Activated B cell treated with CpG ODN at 0.5 μM for 24 hours (primary cell): ENCODE measurements at regions not wholly inside any gene's neighbourhood (a gene's known extent, or its start where the extent isn't known, plus 50 kb on each side); places are given as distances from the start of the nearest gene placed in this dataset.
A peak's percentile ranks its signal among the peaks of the same experiment; 100 is the strongest.

ENCODE experiments used
- ATAC-seq: fragments of 200-7000 bp; cut with Tn5 transposase; one replicate; pipeline ENCODE4 v1.10.0; 2021; ENCODE audit warnings: low read depth, mild to moderate bottlenecking, moderate library complexity
- CTCF ChIA-PET: fragments of 350-600 bp; sonication (Branson Sonifier 250); formaldehyde crosslinking; loops from one replicate; lab custom pipeline; 2021; ENCODE audit warnings: antibody characterized with exemption; lab: Charles Lee
- POLR2A ChIA-PET: fragments of 350-600 bp; sonication (Branson Sonifier 250); formaldehyde crosslinking; loops from one replicate; lab custom pipeline; 2021; ENCODE audit warnings: antibody characterized with exemption; lab: Charles Lee
- DNase-seq: peaks from one replicate; pipeline ENCODE4 v3.0.0; 2022
- H3K27ac Mint-ChIP-seq: one replicate; pipeline ENCODE4 v1.8.0; 2020; ENCODE audit warnings: mixed read lengths
- H3K27me3 Mint-ChIP-seq: one replicate; pipeline ENCODE4 v1.8.0; 2021; ENCODE audit warnings: mixed read lengths
- H3K36me3 Mint-ChIP-seq: one replicate; pipeline ENCODE4 v1.8.0; 2021; ENCODE audit warnings: low read depth, mixed read lengths
- H3K4me1 Mint-ChIP-seq: one replicate; pipeline ENCODE4 v1.8.0; 2021; ENCODE audit warnings: mixed read lengths
- H3K4me3 Mint-ChIP-seq: one replicate; pipeline ENCODE4 v1.8.0; 2020; ENCODE audit warnings: mild to moderate bottlenecking, mixed read lengths
- H3K9me3 Mint-ChIP-seq: one replicate; pipeline ENCODE4 v1.8.0; 2020; ENCODE audit warnings: mixed read lengths
- intact Hi-C: fragments of 100-400 bp; cut with micrococcal nuclease; formaldehyde crosslinking; loops from one replicate; pipeline ENCODE4 v1.15.1; 2024
- TF ChIP-seq, protein P1 (sequence below): fragments of 200-600 bp; IDR thresholded peaks from one replicate; pipeline ENCODE4 v1.8.0; 2022; ENCODE audit warnings: antibody characterized with exemption, mild to moderate bottlenecking

DNA sequence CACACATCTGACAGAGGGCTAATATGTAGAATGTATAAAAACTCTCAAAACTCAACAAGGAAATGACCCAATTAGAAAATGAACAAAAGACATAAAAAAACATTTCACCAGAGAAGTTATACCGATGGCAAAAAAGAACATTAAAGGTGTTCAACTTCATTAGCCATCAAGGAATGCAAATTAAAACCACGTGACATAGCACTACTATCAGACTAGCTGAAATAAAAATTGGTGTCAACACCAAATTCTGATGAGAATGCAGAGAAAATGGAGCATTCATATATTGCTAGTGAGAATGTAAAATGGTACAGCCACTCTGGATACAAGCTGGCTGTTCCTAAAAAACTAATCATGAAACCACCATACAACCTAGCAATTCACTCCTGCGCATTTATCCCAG lies 128.0 kb downstream of the INSIG2 start:
- H3K27me3 Mint-ChIP-seq = peaks cover 38% of the 10 kb centered on the region
- ATAC-seq = no peak
- ChIA-PET POLR2A (interaction anchor here (0.8 kb wide), 1 partner anchor 30 kb away, joined by 3 read pairs; no protein-coding TSS in a partner anchor), CTCF (no interaction called here)
- no peaks in the 10 kb centered on the region for H3K9me3 Mint-ChIP-seq
- H3K4me3 Mint-ChIP-seq = no peak overlapping the region
- H3K36me3 Mint-ChIP-seq = no peaks in the 10 kb centered on the region
- no peaks in the 10 kb centered on the region for H3K4me1 Mint-ChIP-seq
- TF ChIP-seq, protein P1, sequence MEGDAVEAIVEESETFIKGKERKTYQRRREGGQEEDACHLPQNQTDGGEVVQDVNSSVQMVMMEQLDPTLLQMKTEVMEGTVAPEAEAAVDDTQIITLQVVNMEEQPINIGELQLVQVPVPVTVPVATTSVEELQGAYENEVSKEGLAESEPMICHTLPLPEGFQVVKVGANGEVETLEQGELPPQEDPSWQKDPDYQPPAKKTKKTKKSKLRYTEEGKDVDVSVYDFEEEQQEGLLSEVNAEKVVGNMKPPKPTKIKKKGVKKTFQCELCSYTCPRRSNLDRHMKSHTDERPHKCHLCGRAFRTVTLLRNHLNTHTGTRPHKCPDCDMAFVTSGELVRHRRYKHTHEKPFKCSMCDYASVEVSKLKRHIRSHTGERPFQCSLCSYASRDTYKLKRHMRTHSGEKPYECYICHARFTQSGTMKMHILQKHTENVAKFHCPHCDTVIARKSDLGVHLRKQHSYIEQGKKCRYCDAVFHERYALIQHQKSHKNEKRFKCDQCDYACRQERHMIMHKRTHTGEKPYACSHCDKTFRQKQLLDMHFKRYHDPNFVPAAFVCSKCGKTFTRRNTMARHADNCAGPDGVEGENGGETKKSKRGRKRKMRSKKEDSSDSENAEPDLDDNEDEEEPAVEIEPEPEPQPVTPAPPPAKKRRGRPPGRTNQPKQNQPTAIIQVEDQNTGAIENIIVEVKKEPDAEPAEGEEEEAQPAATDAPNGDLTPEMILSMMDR = no peak
- H3K27ac Mint-ChIP-seq = no peak overlapping the region
- intact Hi-C loops = no loop called here
- no peak for DNase-seq

DNA sequence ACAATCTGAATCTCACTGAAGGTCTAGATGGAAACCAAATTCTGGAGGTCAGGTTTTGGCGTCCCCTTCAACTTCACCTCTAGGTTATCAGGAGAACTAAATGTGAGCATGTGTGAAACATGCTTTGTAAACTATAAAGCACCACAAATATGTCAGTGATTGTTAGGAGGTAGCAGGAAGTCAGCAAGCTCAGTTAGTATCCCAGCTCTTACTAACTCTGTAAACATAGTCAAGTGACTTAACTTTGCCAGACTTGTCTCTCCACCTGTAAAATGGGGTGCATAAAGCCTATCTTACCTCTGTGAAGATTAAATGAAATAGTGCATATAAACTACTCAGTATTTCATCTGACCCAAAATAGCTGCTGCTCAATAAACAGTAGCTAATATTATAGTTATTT lies 121.5 kb downstream of the INSIG2 start:
- DNase-seq (no peak), ATAC-seq (no peak)
- H3K9me3 Mint-ChIP-seq = no peaks in the 10 kb centered on the region
- ChIA-PET POLR2A (no interaction called here), CTCF (no interaction called here)
- H3K36me3 Mint-ChIP-seq = no peaks in the 10 kb centered on the region
- H3K4me1 Mint-ChIP-seq = no peaks in the 10 kb centered on the region
- intact Hi-C loops = no loop called here
- no peak overlapping the region for H3K4me3 Mint-ChIP-seq
- no peak overlapping the region for H3K27ac Mint-ChIP-seq
- H3K27me3 Mint-ChIP-seq = peaks cover 43% of the 10 kb centered on the region
- TF ChIP-seq, protein P1 = no peak

DNA sequence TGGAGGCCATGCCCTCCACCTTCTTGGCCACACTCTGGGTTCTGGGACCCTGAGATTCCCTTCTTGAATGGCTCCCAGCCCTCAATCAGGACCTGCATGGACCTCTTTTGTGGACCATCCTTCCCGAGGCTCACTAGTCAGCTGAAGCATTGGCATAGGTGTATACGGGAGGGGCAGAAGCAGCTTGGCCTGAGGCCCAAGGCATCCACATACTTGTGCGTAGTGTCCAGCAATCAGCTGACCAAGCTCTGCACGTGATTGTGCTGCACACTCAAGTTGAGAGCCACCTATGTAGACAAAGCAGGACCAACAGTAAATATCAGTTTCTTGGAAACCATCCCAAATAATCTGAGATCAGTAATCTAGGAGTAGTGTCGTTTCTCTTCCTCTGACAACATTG lies 119.6 kb downstream of the INSIG2 start:
- ATAC-seq (no peak), DNase-seq (no peak)
- TF ChIP-seq, protein P1 = no peak
- intact Hi-C loops = no loop called here
- Mint-ChIP-seq H3K27me3 (peaks cover 42% of the 10 kb centered on the region), H3K4me1 (peaks cover 3% of the 10 kb centered on the region), H3K27ac (no peak overlapping the region), H3K4me3 (no peak overlapping the region), H3K9me3 (no peaks in the 10 kb centered on the region), H3K36me3 (no peaks in the 10 kb centered on the region)
- CTCF ChIA-PET = interaction anchor here (0.7 to 1.0 kb wide), 2 partner anchors 16 to 647 kb away, joined by 3 read pairs; no protein-coding TSS in a partner anchor
- POLR2A ChIA-PET = no interaction called here

DNA sequence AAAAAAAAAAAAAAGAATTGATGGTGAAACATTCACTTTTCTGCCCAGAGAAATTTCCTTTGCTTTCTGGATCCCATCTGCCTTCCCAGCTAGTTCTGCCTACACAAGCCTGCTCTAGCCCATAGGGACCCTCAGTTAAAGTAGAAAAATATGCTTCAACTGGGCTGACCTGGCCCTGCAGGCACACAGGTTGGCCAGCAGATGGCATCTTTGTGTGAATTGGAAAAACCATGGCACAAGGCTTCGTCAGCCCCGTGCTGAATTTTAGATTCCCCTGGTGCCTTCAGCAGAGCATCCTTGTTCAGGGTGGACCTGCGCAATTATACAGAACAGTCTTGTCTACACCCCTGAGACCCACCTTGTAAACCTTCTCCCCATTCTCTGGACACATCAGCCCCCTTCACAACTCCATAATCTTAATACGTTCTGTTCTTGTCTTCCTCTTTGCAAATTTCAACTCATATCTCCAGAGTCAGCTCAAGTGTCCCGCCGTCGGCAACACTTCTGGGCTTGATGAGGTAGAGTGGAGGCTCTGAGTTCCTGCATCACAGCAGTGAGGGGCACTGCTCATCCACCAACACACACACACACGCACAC lies 114.5 kb downstream of the INSIG2 start:
- ATAC-seq (peak; percentile 88), DNase-seq (peak; percentile 19)
- no peak overlapping the region for H3K4me3 Mint-ChIP-seq
- H3K27ac Mint-ChIP-seq = no peak overlapping the region
- CTCF ChIA-PET = interaction anchor here (1.3 to 1.6 kb wide), 3 partner anchors 14 to 25 kb away, joined by 3 to 4 read pairs (median 3); no protein-coding TSS in a partner anchor
- no peaks in the 10 kb centered on the region for H3K36me3 Mint-ChIP-seq
- peaks cover 5% of the 10 kb centered on the region for H3K4me1 Mint-ChIP-seq
- H3K27me3 Mint-ChIP-seq = peaks cover 20% of the 10 kb centered on the region
- POLR2A ChIA-PET = no interaction called here
- H3K9me3 Mint-ChIP-seq = no peaks in the 10 kb centered on the region
- TF ChIP-seq, protein P1 = peak; percentile 72
- intact Hi-C loops = loop anchor here (1.0 kb wide), 3 partner anchors 18 to 662 kb away; no protein-coding TSS in a partner anchor

DNA sequence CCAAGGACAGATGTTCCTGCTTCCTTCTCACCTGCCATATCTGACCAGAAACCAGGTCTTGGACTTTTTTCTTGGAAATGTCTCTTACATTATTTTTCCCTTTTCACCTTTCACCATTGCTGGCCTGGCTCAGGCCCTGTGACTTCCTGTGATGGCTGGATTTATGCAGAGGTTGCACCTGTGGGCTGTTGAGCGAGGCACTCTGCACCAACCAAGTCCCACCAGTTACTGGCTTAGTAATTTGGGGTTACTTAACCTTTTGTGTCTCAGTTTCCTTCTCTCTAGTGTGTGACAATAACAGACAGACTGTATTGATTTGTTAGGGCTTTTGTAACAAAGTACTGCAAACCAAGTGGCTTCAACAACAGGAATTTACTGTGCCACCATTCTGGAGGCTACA lies 110.0 kb downstream of the INSIG2 start:
- ATAC-seq (no peak), DNase-seq (no peak)
- TF ChIP-seq, protein P1 = no peak
- Mint-ChIP-seq H3K9me3 (no peaks in the 10 kb centered on the region), H3K27me3 (peaks cover 9% of the 10 kb centered on the region), H3K4me1 (peaks cover 5% of the 10 kb centered on the region), H3K4me3 (no peak overlapping the region), H3K36me3 (no peaks in the 10 kb centered on the region), H3K27ac (no peak overlapping the region)
- ChIA-PET POLR2A (no interaction called here), CTCF (no interaction called here)
- intact Hi-C loops = no loop called here
